Right lobe of liver (tissue), 6 donors: ENCODE measurements at regions not wholly inside any gene's neighbourhood (a gene's known extent, or its start where the extent isn't known, plus 50 kb on each side); places are given as distances from the start of the nearest gene placed in this dataset.

Experiments used
- ATAC-seq, 4 donors: fragments of 200-7000 bp; cut with Tn5 transposase; one replicate each; pipeline ENCODE4 v1.9.1; 2020; ENCODE audit warnings: mild to moderate bottlenecking in 4 of 4, moderate library complexity in 4 of 4
- DNase-seq, 3 donors: peaks; one replicate each; pipeline ENCODE4 v3.0.0-alpha.2; 2020
- H3K27ac ChIP-seq, 3 donors: fragments of 200-600 bp; one replicate each; pipeline ENCODE4 v1.8.0; 2022
- H3K27me3 ChIP-seq, 2 donors: fragments of 200-600 bp; one replicate each; pipeline ENCODE4 v1.8.0; 2022
- H3K36me3 ChIP-seq, 4 donors: fragments of 200-600 bp; sonication (generic) in 1 of 4; one replicate each; pipeline versions ENCODE4 v1.5.1 to v1.8.0; 2017 to 2022; ENCODE audit warnings: control low read depth in 1 of 4
- H3K4me1 ChIP-seq, 4 donors: fragments of 200-600 bp; sonication (generic) in 1 of 4; one replicate each; pipeline versions ENCODE4 v1.5.1 to v1.8.0; 2017 to 2022; ENCODE audit warnings: control low read depth in 1 of 4
- H3K4me3 ChIP-seq, 3 donors: fragments of 200-600 bp; one replicate each; pipeline ENCODE4 v1.8.0; 2022
- H3K9me3 ChIP-seq, 4 donors: fragments of 200-600 bp; sonication (generic) in 1 of 4; one replicate each; pipeline versions ENCODE4 v1.5.1 to v1.8.0; 2017 to 2022; ENCODE audit warnings: control low read depth in 1 of 4
- CTCF ChIP-seq, 4 donors: fragments of 200-600 bp in 3 of 4; fragments of 450-650 bp in 1 of 4; IDR thresholded peaks; one replicate each; pipeline versions ENCODE4 v1.5.1 to v1.8.0; 2016 to 2022; ENCODE audit warnings: antibody characterized with exemption in 4 of 4, mild to moderate bottlenecking in 2 of 4
- POLR2A ChIP-seq: fragments of 450-650 bp; IDR thresholded peaks from one replicate; pipeline ENCODE4 v1.6.1; 2017; ENCODE audit warnings: antibody characterized with exemption, mild to moderate bottlenecking
- WGBS: methylation state at CpG from one replicate; pipeline ENCODE4 v1.1.6; 2018; ENCODE audit warnings: low coverage, low lambda C conversion rate; ENCODE audit not compliant: insufficient coverage; ENCODE audit errors: missing lambda C conversion rate; 5-methylcytosine and 5-hydroxymethylcytosine counted together
- intact Hi-C, 2 donors: fragments of 100-400 bp; cut with DNase I; formaldehyde crosslinking; loops; one replicate each; pipeline versions ENCODE4 v1.11.2 to v1.14.1; 2022
- donor health status: DM: no; HTN: yes; CAD: no.
- donor health status: DM: no; HTN: no; CAD: no.
- donor health status: DM: no; HTN: no; CAD: no.
- donor health status: DM: no; HTN: yes; CAD: no.
- donor health status: DM: no; HTN: yes; CAD: no.

GRCh38 chr1:101392552-101392951, 155.7 kb downstream of the S1PR1 start:
- no peak for ATAC-seq

GRCh38 chr1:101394041-101394440, 157.2 kb downstream of the S1PR1 start:
- no peak overlapping the region for H3K4me3 ChIP-seq
- no peaks in the 10 kb centered on the region for H3K27me3 ChIP-seq
- no peak for ATAC-seq
- H3K27ac ChIP-seq: no peak overlapping the region
- no peaks in the 10 kb centered on the region for H3K9me3 ChIP-seq
- no peak for DNase-seq
- H3K4me1 ChIP-seq: no peaks in the 10 kb centered on the region
- TF ChIP-seq POLR2A: no peak
- TF ChIP-seq CTCF (IDR thresholded peaks at IDR 0.05): no peak
- intact Hi-C loops: no loop called here
- WGBS: 57% methylated on average over 2 of the region's 2 CpGs
- H3K36me3 ChIP-seq: no peaks in the 10 kb centered on the region

More at GRCh38 chr1:101392552-101392951, 155.7 kb downstream of the S1PR1 start:
- H3K27me3 ChIP-seq: no peaks in the 10 kb centered on the region
- no peak overlapping the region for H3K27ac ChIP-seq
- no peaks in the 10 kb centered on the region for H3K36me3 ChIP-seq
- H3K9me3 ChIP-seq: no peaks in the 10 kb centered on the region
- no peak for DNase-seq
- no peak overlapping the region for H3K4me3 ChIP-seq
- intact Hi-C loops: no loop called here
- WGBS: 38% methylated on average over 3 of the region's 4 CpGs
- H3K4me1 ChIP-seq: no peaks in the 10 kb centered on the region
- TF ChIP-seq CTCF (IDR thresholded peaks at IDR 0.05): no peak
- no peak for TF ChIP-seq POLR2A

GRCh38 chr1:101399222-101399621, 162.4 kb downstream of the S1PR1 start:
- Histone ChIP-seq H3K4me1 (no peaks in the 10 kb centered on the region), H3K27me3 (no peaks in the 10 kb centered on the region), H3K4me3 (no peak overlapping the region), H3K27ac (no peak overlapping the region), H3K9me3 (no peaks in the 10 kb centered on the region), H3K36me3 (no peaks in the 10 kb centered on the region)
- WGBS: 39% methylated on average over 3 of the region's 3 CpGs
- no peak for DNase-seq
- no peak for ATAC-seq
- intact Hi-C loops: no loop called here
- TF ChIP-seq POLR2A (no peak), CTCF (IDR thresholded peaks at IDR 0.05) (no peak)

- H3K27me3 ChIP-seq: no peaks in the 10 kb centered on the region
- H3K27ac ChIP-seq: no peak overlapping the region
- H3K4me3 ChIP-seq: no peak overlapping the region
- no peaks in the 10 kb centered on the region for H3K4me1 ChIP-seq
- DNase-seq (no peak), ATAC-seq (no peak)
- WGBS: 66% methylated on average over 4 of the region's 4 CpGs
- intact Hi-C loops: no loop called here
- TF ChIP-seq CTCF (IDR thresholded peaks at IDR 0.05) (no peak), POLR2A (no peak)
- H3K9me3 ChIP-seq: no peaks in the 10 kb centered on the region
- H3K36me3 ChIP-seq: no peaks in the 10 kb centered on the region
Measured at GRCh38 chr1:101406271-101406670, 169.5 kb downstream of the S1PR1 start.

- TF ChIP-seq POLR2A: no peak
- TF ChIP-seq CTCF (IDR thresholded peaks at IDR 0.05): no peak
- no peaks in the 10 kb centered on the region for H3K4me1 ChIP-seq
- no peak overlapping the region for H3K4me3 ChIP-seq
- WGBS: 86% methylated on average over 1 of the region's 1 CpG
- no peak for DNase-seq
- no peaks in the 10 kb centered on the region for H3K9me3 ChIP-seq
- intact Hi-C loops: no loop called here
- no peaks in the 10 kb centered on the region for H3K36me3 ChIP-seq
- no peaks in the 10 kb centered on the region for H3K27me3 ChIP-seq
- ATAC-seq: no peak
- H3K27ac ChIP-seq: no peak overlapping the region
Measured at GRCh38 chr1:101406681-101407080, 169.9 kb downstream of the S1PR1 start.
